ENCODE measurements at regions not wholly inside any gene's neighbourhood (a gene's known extent, or its start where the extent isn't known, plus 50 kb on each side); places are given as distances from the start of the nearest gene placed in this dataset.

GRCh38 chrX:117059848-117060247 is 597.1 kb upstream of the CT83 start:
- no peaks in the 10 kb centered on the region for H3K36me3 ChIP-seq (replicated peaks in 1 of 2)
- DNase-seq = no peak
- no peaks in the 10 kb centered on the region for H3K27me3 ChIP-seq
- H3K27ac ChIP-seq = no peak overlapping the region
- intact Hi-C loops (cut with DNase I) = no loop called here
- H3K9me3 ChIP-seq (replicated peaks in 1 of 3) = no peaks in the 10 kb centered on the region
- no peak overlapping the region for H3K4me3 ChIP-seq
- no peaks in the 10 kb centered on the region for H3K4me1 ChIP-seq (replicated peaks in 1 of 2)
- TF ChIP-seq CTCF (IDR thresholded peaks at IDR 0.05) (no peak), POLR2A (IDR thresholded peaks at IDR 0.05) (no peak)

GRCh38 chrX:117053260-117053659 is 590.5 kb upstream of the CT83 start:
- Histone ChIP-seq H3K36me3 (replicated peaks in 1 of 2) (no peaks in the 10 kb centered on the region), H3K9me3 (replicated peaks in 1 of 3) (no peaks in the 10 kb centered on the region), H3K27me3 (no peaks in the 10 kb centered on the region), H3K27ac (no peak overlapping the region), H3K4me3 (no peak overlapping the region), H3K4me1 (replicated peaks in 1 of 2) (no peaks in the 10 kb centered on the region)
- 65 to 74% (median 68%) methylated on average over 1 of the region's 1 CpG for WGBS, 4 donors
- intact Hi-C loops (cut with DNase I) = no loop called here
- TF ChIP-seq POLR2A (IDR thresholded peaks at IDR 0.05) = no peak
- TF ChIP-seq CTCF (IDR thresholded peaks at IDR 0.05) = no peak
- no peak for DNase-seq

GRCh38 chrX:117038918-117039440 is 576.2 kb upstream of the CT83 start:
- WGBS, 4 donors = 17 to 28% (median 20%) methylated on average over 1 of the region's 1 CpG
- Histone ChIP-seq H3K4me3 (no peak overlapping the region), H3K9me3 (replicated peaks in 1 of 3) (no peaks in the 10 kb centered on the region), H3K4me1 (replicated peaks in 1 of 2) (no peaks in the 10 kb centered on the region), H3K27me3 (no peaks in the 10 kb centered on the region), H3K36me3 (replicated peaks in 1 of 2) (no peaks in the 10 kb centered on the region), H3K27ac (no peak overlapping the region)
- intact Hi-C loops (cut with DNase I) = no loop called here
- DNase-seq = no peak
- TF ChIP-seq POLR2A (IDR thresholded peaks at IDR 0.05) (no peak), CTCF (IDR thresholded peaks at IDR 0.05) (no peak)

GRCh38 chrX:117010243-117010642 is 547.5 kb upstream of the CT83 start:
- H3K27me3 ChIP-seq = no peaks in the 10 kb centered on the region
- no peak overlapping the region for H3K4me3 ChIP-seq
- no peaks in the 10 kb centered on the region for H3K36me3 ChIP-seq (replicated peaks in 1 of 2)
- H3K9me3 ChIP-seq (replicated peaks in 1 of 3) = no peaks in the 10 kb centered on the region
- DNase-seq = no peak
- TF ChIP-seq POLR2A (IDR thresholded peaks at IDR 0.05) = no peak
- TF ChIP-seq CTCF (IDR thresholded peaks at IDR 0.05) = no peak
- no peaks in the 10 kb centered on the region for H3K4me1 ChIP-seq (replicated peaks in 1 of 2)
- intact Hi-C loops (cut with DNase I) = no loop called here
- H3K27ac ChIP-seq = no peak overlapping the region

All from adrenal gland (tissue), 9 donors.